H1 (cell line): ENCODE measurements at regions not wholly inside any gene's neighbourhood (a gene's known extent, or its start where the extent isn't known, plus 50 kb on each side); places are given as distances from the start of the nearest gene placed in this dataset.

Experiments used
- CTCF ChIA-PET: fragments of 300-600 bp; sonication (Branson Sonifier 250); formaldehyde crosslinking; loops from one replicate; lab custom pipeline; 2021; ENCODE audit not compliant: partially characterized antibody; lab: Charles Lee
- POLR2A ChIA-PET: fragments of 300-600 bp; sonication (Branson Sonifier 250); formaldehyde crosslinking; loops from one replicate; lab custom pipeline; 2021; ENCODE audit warnings: inconsistent platforms; ENCODE audit not compliant: partially characterized antibody; lab: Charles Lee
- DNase-seq, 2 experiments: peaks; one replicate each; pipeline versions ENCODE4 v3.0.0 to v3.0.0-alpha.2; 2010 to 2022; ENCODE audit warnings: low spot score in 2 of 2, low read depth in 1 of 2, mixed read lengths in 1 of 2
- FAIRE-seq: peaks from 2 replicates; lab custom pipeline; 2011; peaks lifted over from hg19 to GRCh38; lab: Jason Lieb, UNC
- H2AFZ ChIP-seq: 2 replicates; pipeline ENCODE4 v1.8.1; 2012; ENCODE audit warnings: low read length, inconsistent platforms
- H2AK5ac ChIP-seq: 2 replicates; pipeline ENCODE4 v1.6.1; 2013; ENCODE audit warnings: low read depth, low read length
- H2BK120ac ChIP-seq: replicated peaks from 2 replicates; pipeline ENCODE3; 2013; ENCODE audit warnings: low read depth, low read length, inconsistent platforms
- H2BK12ac ChIP-seq: 2 replicates; pipeline ENCODE4 v1.6.1; 2013; ENCODE audit warnings: low read depth, low read length
- H2BK15ac ChIP-seq: 2 replicates; pipeline ENCODE4 v1.6.1; 2013; ENCODE audit warnings: low read length
- H2BK20ac ChIP-seq: 2 replicates; pipeline ENCODE4 v1.6.1; 2013; ENCODE audit warnings: low read length
- H2BK5ac ChIP-seq: 2 replicates; pipeline ENCODE4 v1.6.1; 2013; ENCODE audit warnings: low read depth, low read length
- H3K14ac ChIP-seq: 2 replicates; pipeline ENCODE4 v1.6.1; 2013; ENCODE audit warnings: inconsistent platforms; ENCODE audit not compliant: insufficient read length
- H3K18ac ChIP-seq: 2 replicates; pipeline ENCODE4 v1.6.1; 2013; ENCODE audit warnings: low read length; ENCODE audit errors: extremely low read depth
- H3K23ac ChIP-seq: 2 replicates; pipeline ENCODE4 v1.6.1; 2013; ENCODE audit warnings: inconsistent platforms; ENCODE audit not compliant: insufficient read length
- H3K23me2 ChIP-seq: 2 replicates; pipeline ENCODE4 v1.6.1; 2013; ENCODE audit warnings: low read depth, low read length
- H3K27ac ChIP-seq: 2 replicates; pipeline ENCODE4 v1.6.1; 2011; ENCODE audit warnings: low read depth, low read length, inconsistent platforms
- H3K27me3 ChIP-seq, 4 experiments: replicated peaks in 1 of 4; 1 replicate in 1 of 4; 2 replicates in 3 of 4; pipeline versions ENCODE4 v1.6.1 to v1.8.1; 2011 to 2013; ENCODE audit warnings: low read length in 3 of 4, mild to moderate bottlenecking in 3 of 4, inconsistent platforms in 2 of 4, mixed read lengths in 2 of 4, moderate library complexity in 1 of 4; ENCODE audit not compliant: control insufficient read depth in 3 of 4, insufficient read depth in 3 of 4; ENCODE audit errors: extremely low read depth in 1 of 4
- H3K36me3 ChIP-seq, 4 experiments: 2 replicates each; pipeline versions ENCODE4 v1.6.1 to v1.8.1; 2011 to 2013; ENCODE audit warnings: mild to moderate bottlenecking in 4 of 4, low read length in 3 of 4, moderate library complexity in 2 of 4, control low read depth in 1 of 4, inconsistent platforms in 1 of 4; ENCODE audit not compliant: insufficient read depth in 4 of 4, control insufficient read depth in 2 of 4
- H3K4ac ChIP-seq: replicated peaks from 2 replicates; pipeline ENCODE3; 2013; ENCODE audit warnings: low read length, low read depth, mixed read lengths, inconsistent platforms; ENCODE audit not compliant: insufficient read length
- H3K4me1 ChIP-seq, 4 experiments: replicated peaks in 1 of 4; 1 replicate in 1 of 4; 2 replicates in 3 of 4; pipeline versions ENCODE4 v1.6.1 to v1.8.1; 2011 to 2013; ENCODE audit warnings: low read length in 3 of 4, inconsistent platforms in 2 of 4, mixed read lengths in 1 of 4; ENCODE audit not compliant: insufficient read depth in 4 of 4, control insufficient read depth in 3 of 4
- H3K4me2 ChIP-seq, 2 experiments: 2 replicates each; pipeline versions ENCODE4 v1.6.1 to v1.8.1; 2011 to 2013; ENCODE audit warnings: low read depth in 2 of 2, low read length in 2 of 2, control low read depth in 1 of 2, inconsistent platforms in 1 of 2, mild to moderate bottlenecking in 1 of 2; ENCODE audit not compliant: insufficient read depth in 1 of 2
- H3K4me3 ChIP-seq, 4 experiments: fragments of 200-600, 300-600 bp in 1 of 4; sonication (generic), shearing (Covaris generic), sonication (Bioruptor Twin) in 1 of 4; 2 replicates each; pipeline versions ENCODE4 v1.5.1 to v1.8.1; 2011 to 2016; ENCODE audit warnings: low read length in 4 of 4, low read depth in 3 of 4, control low read depth in 2 of 4, inconsistent platforms in 2 of 4, mild to moderate bottlenecking in 2 of 4, mixed read lengths in 1 of 4, moderate library complexity in 1 of 4; ENCODE audit not compliant: insufficient read depth in 2 of 4; ENCODE audit errors: extremely low read depth in 1 of 4
- H3K56ac ChIP-seq: replicated peaks from 2 replicates; pipeline ENCODE3; 2013; ENCODE audit warnings: low read depth, mild to moderate bottlenecking, mixed read lengths, low read length, inconsistent platforms; ENCODE audit not compliant: insufficient read length
- H3K79me1 ChIP-seq: 2 replicates; pipeline ENCODE4 v1.6.1; 2013; ENCODE audit warnings: low read depth, low read length, control low read depth
- H3K79me2 ChIP-seq, 2 experiments: 2 replicates each; pipeline versions ENCODE4 v1.6.1 to v1.8.1; 2012 to 2013; ENCODE audit warnings: low read length in 2 of 2, mild to moderate bottlenecking in 2 of 2, inconsistent platforms in 1 of 2; ENCODE audit not compliant: insufficient read depth in 2 of 2, control insufficient read depth in 1 of 2
- H3K9ac ChIP-seq, 4 experiments: replicated peaks in 1 of 4; 1 replicate in 1 of 4; 2 replicates in 3 of 4; pipeline versions ENCODE4 v1.6.1 to v1.8.1; 2011 to 2013; ENCODE audit warnings: low read depth in 3 of 4, low read length in 3 of 4, control low read depth in 2 of 4, mild to moderate bottlenecking in 2 of 4, moderate library complexity in 2 of 4, inconsistent platforms in 1 of 4; ENCODE audit errors: extremely low read depth in 1 of 4
- H3K9me3 ChIP-seq, 2 experiments: 2 replicates each; pipeline versions ENCODE4 v1.6.1 to v1.8.1; 2012 to 2013; ENCODE audit warnings: mild to moderate bottlenecking in 2 of 2, moderate library complexity in 2 of 2, control low read depth in 1 of 2, inconsistent platforms in 1 of 2, low read depth in 1 of 2, low read length in 1 of 2, mixed read lengths in 1 of 2; ENCODE audit not compliant: insufficient read depth in 2 of 2
- H4K20me1 ChIP-seq, 2 experiments: replicated peaks in 1 of 2; 2 replicates each; pipeline versions ENCODE3 to v1.8.1; 2011 to 2013; ENCODE audit warnings: inconsistent platforms in 2 of 2, low read length in 2 of 2, mild to moderate bottlenecking in 1 of 2; ENCODE audit not compliant: insufficient read depth in 2 of 2, control insufficient read depth in 1 of 2
- H4K5ac ChIP-seq: 2 replicates; pipeline ENCODE4 v1.6.1; 2013; ENCODE audit warnings: low read length, low read depth, mixed read lengths, inconsistent platforms; ENCODE audit not compliant: insufficient read length
- H4K8ac ChIP-seq: 2 replicates; pipeline ENCODE4 v1.8.0; 2013; ENCODE audit warnings: mild to moderate bottlenecking, moderate library complexity, low read length, inconsistent platforms; ENCODE audit not compliant: insufficient read depth; ENCODE audit errors: extremely low read depth
- H4K91ac ChIP-seq: replicated peaks from 2 replicates; pipeline ENCODE3; 2013; ENCODE audit warnings: low read length, mixed read lengths, inconsistent platforms; ENCODE audit not compliant: insufficient read length
- BACH1 ChIP-seq: IDR thresholded peaks from 2 replicates; pipeline ENCODE4 v1.6.1; 2012; ENCODE audit warnings: low read length, improper control_type of control experiment
- BCL11A ChIP-seq, 2 experiments: IDR thresholded peaks; one replicate each; pipeline ENCODE4 v1.6.1; 2011; ENCODE audit warnings: low read depth in 2 of 2, low read length in 2 of 2, mild to moderate bottlenecking in 2 of 2
- EP300 ChIP-seq, 2 experiments: IDR thresholded peaks; 1 replicate in 1 of 2; 2 replicates in 1 of 2; pipeline ENCODE4 v1.6.1; 2011 to 2012; ENCODE audit warnings: low read depth in 2 of 2, low read length in 2 of 2, mild to moderate bottlenecking in 2 of 2, borderline replicate concordance in 1 of 2, inconsistent platforms in 1 of 2, moderate library complexity in 1 of 2
- GTF2F1 ChIP-seq: IDR thresholded peaks from 2 replicates; pipeline ENCODE4 v1.6.1; 2012; ENCODE audit warnings: low read depth, low read length, improper control_type of control experiment, borderline replicate concordance
- KDM1A ChIP-seq: fragments of 200-600, 300-600 bp; sonication (generic); IDR thresholded peaks from 2 replicates; pipeline ENCODE4 v1.7.1; 2016; ENCODE audit warnings: mild to moderate bottlenecking, low read length, borderline replicate concordance
- KDM4A ChIP-seq: IDR thresholded peaks from one replicate; pipeline ENCODE4 v1.7.1; 2012; ENCODE audit warnings: low read depth, mild to moderate bottlenecking, moderate library complexity, low read length, inconsistent platforms; ENCODE audit not compliant: severe bottlenecking
- NRF1 ChIP-seq: IDR thresholded peaks from 2 replicates; pipeline ENCODE4 v1.6.1; 2011; ENCODE audit warnings: mild to moderate bottlenecking, low read depth, low read length, improper control_type of control experiment
- POLR2A ChIP-seq, 2 experiments: IDR thresholded peaks; 1 replicate in 1 of 2; 2 replicates in 1 of 2; pipeline ENCODE4 v1.6.1; 2011; ENCODE audit warnings: low read depth in 2 of 2, low read length in 2 of 2, mild to moderate bottlenecking in 2 of 2; ENCODE audit errors: control extremely low read depth in 1 of 2
- POU5F1 ChIP-seq: IDR thresholded peaks from 2 replicates; pipeline ENCODE4 v1.6.1; 2011; ENCODE audit warnings: low read depth, mild to moderate bottlenecking, low read length, moderate library complexity
- RFX5 ChIP-seq: IDR thresholded peaks from 2 replicates; pipeline ENCODE4 v1.6.1; 2011; ENCODE audit warnings: low read depth, low read length, improper control_type of control experiment, borderline replicate concordance
- RXRA ChIP-seq: IDR thresholded peaks from 2 replicates; pipeline ENCODE4 v1.6.1; 2011; ENCODE audit warnings: low read depth, mild to moderate bottlenecking, low read length, moderate library complexity; ENCODE audit not compliant: insufficient read depth
- SAP30 ChIP-seq: fragments of 300-600 bp; sonication (generic); IDR thresholded peaks from 2 replicates; pipeline ENCODE4 v1.7.1; 2012; ENCODE audit warnings: low read length, moderate library complexity, mild to moderate bottlenecking, inconsistent platforms; ENCODE audit not compliant: insufficient read depth, insufficient replicate concordance
- SIN3A ChIP-seq, 2 experiments: IDR thresholded peaks in 1 of 2; conservative IDR thresholded peaks in 1 of 2; 2 replicates each; pipeline ENCODE4 v1.6.1; 2011 to 2012; ENCODE audit warnings: low read length in 2 of 2, improper control_type of control experiment in 1 of 2, low read depth in 1 of 2, mild to moderate bottlenecking in 1 of 2
- SUZ12 ChIP-seq: fragments of 200-600 bp; sonication (generic); IDR thresholded peaks from 2 replicates; pipeline ENCODE4 v1.6.1; 2012; ENCODE audit warnings: mild to moderate bottlenecking, inconsistent platforms, low read length, moderate library complexity, mixed read lengths
- TBP ChIP-seq: IDR thresholded peaks from 2 replicates; pipeline ENCODE4 v1.6.1; 2011; ENCODE audit warnings: low read depth, low read length, improper control_type of control experiment
- WGBS, 2 experiments: shearing (Covaris generic) in 1 of 2; methylation state at CpG; one replicate each; pipeline versions ENCODE4 v1.1.6 to v1.1.7; 2013 to 2015; ENCODE audit warnings: low lambda C conversion rate in 2 of 2, mixed read lengths in 2 of 2, inconsistent platforms in 1 of 2, low coverage in 1 of 2, missing lambda C conversion rate in 1 of 2; ENCODE audit not compliant: insufficient replicate concordance in 2 of 2, insufficient coverage in 1 of 2, insufficient read length in 1 of 2; ENCODE audit errors: extremely low coverage in 1 of 2, missing lambda C conversion rate in 1 of 2; 5-methylcytosine and 5-hydroxymethylcytosine counted together

DNA sequence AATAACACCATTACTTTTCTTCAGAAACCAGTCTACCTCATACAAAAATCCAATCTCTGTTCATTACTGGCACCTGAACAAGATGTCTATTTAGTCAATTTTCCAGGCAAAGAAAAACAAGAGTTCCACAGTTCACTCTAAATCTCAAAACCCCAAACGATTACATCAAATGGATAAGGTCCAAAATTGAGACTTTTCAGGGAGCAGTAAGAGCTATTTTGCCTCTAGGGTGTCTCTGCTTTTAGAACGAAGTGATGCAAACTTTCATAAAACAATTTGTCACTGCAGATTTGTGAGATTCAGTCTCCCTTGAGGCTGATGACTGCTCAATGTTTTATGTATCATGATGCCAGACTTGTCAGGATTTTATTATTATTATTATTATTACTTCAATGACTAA is 937.0 kb upstream of the PHF14 start:
- Histone ChIP-seq H3K14ac (no peak overlapping the region), H3K79me1 (no peaks in the 10 kb centered on the region), H3K9ac (no peak overlapping the region), H4K91ac (no peak overlapping the region), H2AK5ac (no peak overlapping the region), H3K4ac (no peak overlapping the region), H2BK120ac (no peak overlapping the region), H3K56ac (no peak overlapping the region), H3K4me3 (no peak overlapping the region), H2BK12ac (no peak overlapping the region), H4K5ac (no peak overlapping the region), H3K23me2 (no peaks in the 10 kb centered on the region), H3K4me2 (no peak overlapping the region), H3K18ac (no peak overlapping the region), H3K36me3 (no peaks in the 10 kb centered on the region), H2BK5ac (no peak overlapping the region), H2AFZ (no peak overlapping the region), H3K23ac (no peak overlapping the region), H2BK20ac (no peak overlapping the region), H3K27ac (no peak overlapping the region), H4K20me1 (no peaks in the 10 kb centered on the region), H3K9me3 (no peaks in the 10 kb centered on the region), H3K79me2 (no peaks in the 10 kb centered on the region), H4K8ac (no peak overlapping the region), H3K27me3 (no peaks in the 10 kb centered on the region), H3K4me1 (peaks cover 0 to 7% (median 0%) of the 10 kb centered on the region in 4 experiments; a peak in 2 of 7 replicates), H2BK15ac (no peak overlapping the region)
- DNase-seq (no peak), FAIRE-seq (no peak)
- ChIA-PET CTCF (no interaction called here), POLR2A (no interaction called here)
- WGBS, 2 experiments, result 77% methylated on average over 2 of the region's 2 CpGs; no CpG with 5 or more reads in 1 of the 2 experiments
- no peak for TF ChIP-seq EP300 (IDR thresholded peaks at IDR 0.05; ENCODE audit: borderline replicate concordance in 1 of 2, low read depth in 2 of 2, low read length in 2 of 2)
- no peak for TF ChIP-seq SIN3A (conservative IDR thresholded peaks at IDR 0.05 in 1 of 2, IDR thresholded peaks at IDR 0.05 in 1 of 2; ENCODE audit: low read depth in 1 of 2, low read length in 2 of 2)
- no peak for TF ChIP-seq BACH1
- no peak for TF ChIP-seq SUZ12
- no peak for TF ChIP-seq NRF1
- no peak for TF ChIP-seq POLR2A (IDR thresholded peaks at IDR 0.05; ENCODE audit: control extremely low read depth in 1 of 2, low read depth in 2 of 2, low read length in 2 of 2)
- no peak for TF ChIP-seq TBP
- no peak for TF ChIP-seq GTF2F1
- no peak for TF ChIP-seq POU5F1
- no peak for TF ChIP-seq BCL11A (IDR thresholded peaks at IDR 0.05; ENCODE audit: low read depth in 2 of 2, low read length in 2 of 2)
- no peak for TF ChIP-seq RXRA
- no peak for TF ChIP-seq KDM4A
- TF ChIP-seq KDM1A, result no peak
- no peak for TF ChIP-seq RFX5
- no peak for TF ChIP-seq SAP30
